Thoracic aorta (tissue), 2 donors: ENCODE measurements at regions not wholly inside any gene's neighbourhood (a gene's known extent, or its start where the extent isn't known, plus 50 kb on each side); places are given as distances from the start of the nearest gene placed in this dataset.

Experiments
- ATAC-seq: fragments of 150-250 bp; one replicate; pipeline ENCODE4 v1.8.0; 2017; ENCODE audit warnings: low read depth; ENCODE audit not compliant: insufficient number of reproducible peaks, low FRiP score
- DNase-seq: peaks from one replicate; pipeline ENCODE4 v3.0.0-alpha.2; 2020; ENCODE audit warnings: low spot score
- H3K27ac ChIP-seq, 2 donors: fragments of 200-600 bp; sonication (generic); 1 replicate in 1 of 2; 2 replicates in 1 of 2; pipeline ENCODE4 v1.5.1; 2016; ENCODE audit warnings: mild to moderate bottlenecking in 2 of 2, moderate library complexity in 2 of 2
- H3K27me3 ChIP-seq: fragments of 200-600 bp; sonication (generic); replicated peaks from 2 replicates; pipeline ENCODE4 v1.6.0; 2016; ENCODE audit warnings: mild to moderate bottlenecking; ENCODE audit not compliant: insufficient read depth
- H3K36me3 ChIP-seq: fragments of 200-600 bp; sonication (generic); one replicate; pipeline ENCODE4 v1.5.1; 2016
- H3K4me1 ChIP-seq, 2 donors: fragments of 200-600 bp; sonication (generic); 1 replicate in 1 of 2; 2 replicates in 1 of 2; pipeline versions ENCODE4 v1.5.1 to v1.6.0; 2016; ENCODE audit warnings: low read depth in 2 of 2, mild to moderate bottlenecking in 1 of 2; ENCODE audit not compliant: control insufficient read depth in 1 of 2
- H3K4me3 ChIP-seq: fragments of 200-600 bp; sonication (generic); 2 replicates; pipeline ENCODE4 v1.5.1; 2016; ENCODE audit warnings: mild to moderate bottlenecking
- H3K9me3 ChIP-seq: fragments of 200-600 bp; sonication (generic); 2 replicates; pipeline ENCODE4 v1.5.1; 2016
- CTCF ChIP-seq: fragments of 200-600 bp; sonication (generic); IDR thresholded peaks from one replicate; pipeline ENCODE4 v1.5.1; 2019; ENCODE audit warnings: antibody characterized with exemption

- Histone ChIP-seq H3K9me3 (no peaks in the 10 kb centered on the region), H3K27me3 (no peaks in the 10 kb centered on the region), H3K27ac (no peak overlapping the region), H3K4me3 (no peak overlapping the region), H3K4me1 (no peaks in the 10 kb centered on the region), H3K36me3 (no peaks in the 10 kb centered on the region)
- no peak for DNase-seq
- no peak for TF ChIP-seq CTCF
- no peak for ATAC-seq
Measured at GRCh38 chr4:62917649-62918048, 1491.6 kb downstream of the TECRL start.

GRCh38 chr4:62914758-62915157 lies 1494.5 kb downstream of the TECRL start:
- no peak for ATAC-seq
- Histone ChIP-seq H3K27ac (no peak overlapping the region), H3K27me3 (no peaks in the 10 kb centered on the region), H3K4me3 (no peak overlapping the region), H3K9me3 (no peaks in the 10 kb centered on the region), H3K36me3 (no peaks in the 10 kb centered on the region), H3K4me1 (no peaks in the 10 kb centered on the region)
- no peak for TF ChIP-seq CTCF
- no peak for DNase-seq

- no peak overlapping the region for H3K4me3 ChIP-seq
- H3K27ac ChIP-seq: no peak overlapping the region
- no peaks in the 10 kb centered on the region for H3K27me3 ChIP-seq
- no peak for TF ChIP-seq CTCF
- no peaks in the 10 kb centered on the region for H3K4me1 ChIP-seq
- no peak for DNase-seq
- no peaks in the 10 kb centered on the region for H3K9me3 ChIP-seq
- no peaks in the 10 kb centered on the region for H3K36me3 ChIP-seq
- ATAC-seq: no peak
Measured at GRCh38 chr4:62913065-62913464, 1496.2 kb downstream of the TECRL start.

GRCh38 chr4:62912531-62912930 lies 1496.7 kb downstream of the TECRL start:
- no peaks in the 10 kb centered on the region for H3K4me1 ChIP-seq
- H3K9me3 ChIP-seq: no peaks in the 10 kb centered on the region
- no peak for TF ChIP-seq CTCF
- no peaks in the 10 kb centered on the region for H3K27me3 ChIP-seq
- no peaks in the 10 kb centered on the region for H3K36me3 ChIP-seq
- DNase-seq: no peak
- H3K4me3 ChIP-seq: no peak overlapping the region
- no peak for ATAC-seq
- H3K27ac ChIP-seq: no peak overlapping the region

- H3K4me1 ChIP-seq: no peaks in the 10 kb centered on the region
- no peak overlapping the region for H3K4me3 ChIP-seq
- H3K27ac ChIP-seq: no peak overlapping the region
- DNase-seq: no peak
- no peaks in the 10 kb centered on the region for H3K27me3 ChIP-seq
- ATAC-seq: no peak
- no peaks in the 10 kb centered on the region for H3K9me3 ChIP-seq
- no peak for TF ChIP-seq CTCF
- no peaks in the 10 kb centered on the region for H3K36me3 ChIP-seq
Measured at GRCh38 chr4:62909238-62909637, 1500.0 kb downstream of the TECRL start.
